ENCODE measurements at regions not wholly inside any gene's neighbourhood (a gene's known extent, or its start where the extent isn't known, plus 50 kb on each side); places are given as distances from the start of the nearest gene placed in this dataset.

DNA sequence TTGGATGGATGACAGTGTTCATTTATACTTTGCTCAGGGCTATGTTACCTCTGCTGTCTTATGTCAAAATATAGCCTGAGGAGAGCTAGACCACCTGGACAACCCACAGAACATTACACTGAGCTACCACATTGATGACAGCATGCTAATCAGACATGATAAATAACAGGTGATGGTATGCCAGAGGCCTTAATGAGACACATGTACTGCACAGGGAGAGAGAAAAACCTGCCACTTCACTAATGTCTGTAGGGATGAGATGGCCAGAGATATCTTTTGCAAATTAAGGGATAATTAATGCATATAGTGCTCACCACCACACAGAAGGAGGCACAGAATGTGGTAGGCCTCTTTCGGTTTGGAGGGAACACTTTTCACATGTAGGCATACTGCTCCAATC lies 1122.6 kb upstream of the POT1 start:
- TF ChIP-seq EZH2 (IDR thresholded peaks at IDR 0.05; ENCODE audit: low read depth, unreplicated experiment) (no peak), POLR2AphosphoS5 (IDR thresholded peaks at IDR 0.05; ENCODE audit: low read depth) (no peak)

Data from GM23338 (cell line).